WTC11 (cell line): ENCODE measurements at regions not wholly inside any gene's neighbourhood (a gene's known extent, or its start where the extent isn't known, plus 50 kb on each side); places are given as distances from the start of the nearest gene placed in this dataset.

ENCODE experiments used
- ATF1 ChIP-seq: sonication (generic); formaldehyde crosslinking; IDR thresholded peaks from 2 replicates; pipeline ENCODE4 v1.8.1; 2023; ENCODE audit warnings: mild to moderate bottlenecking, moderate library complexity, missing genetic modification reagents
- ATF3 ChIP-seq: sonication (generic); formaldehyde crosslinking; conservative IDR thresholded peaks from 2 replicates; pipeline ENCODE4 v1.8.1; 2022; ENCODE audit warnings: mild to moderate bottlenecking, missing genetic modification reagents
- CTCF ChIP-seq: fragments of 200-600 bp; IDR thresholded peaks from 2 replicates; pipeline ENCODE4 v1.8.0; 2022; ENCODE audit warnings: antibody characterized with exemption
- E2F1 ChIP-seq: sonication (generic); formaldehyde crosslinking; IDR thresholded peaks from 2 replicates; pipeline ENCODE4 v1.8.0; 2022; ENCODE audit warnings: mild to moderate bottlenecking, missing genetic modification reagents
- FOXP4 ChIP-seq: sonication (generic); formaldehyde crosslinking; IDR thresholded peaks from 2 replicates; pipeline ENCODE4 v1.8.0; 2022; ENCODE audit warnings: mild to moderate bottlenecking, missing genetic modification reagents
- GTF2I ChIP-seq: fragments of 250-450 bp; sonication (Bioruptor Pico); conservative IDR thresholded peaks from 2 replicates; pipeline ENCODE4 v1.4.0; 2021; ENCODE audit warnings: mild to moderate bottlenecking
- MAX ChIP-seq: sonication (generic); formaldehyde crosslinking; IDR thresholded peaks from 2 replicates; pipeline ENCODE4 v1.8.0; 2022; ENCODE audit warnings: mild to moderate bottlenecking, missing genetic modification reagents
- NR2C2 ChIP-seq: sonication (generic); formaldehyde crosslinking; IDR thresholded peaks from 2 replicates; pipeline ENCODE4 v1.8.0; 2022; ENCODE audit warnings: mild to moderate bottlenecking, missing genetic modification reagents
- SMAD3 ChIP-seq: sonication (generic); formaldehyde crosslinking; IDR thresholded peaks from 2 replicates; pipeline ENCODE4 v1.8.0; 2022; ENCODE audit warnings: missing genetic modification reagents, mild to moderate bottlenecking, borderline replicate concordance
- SMAD4 ChIP-seq: sonication (generic); formaldehyde crosslinking; IDR thresholded peaks from 2 replicates; pipeline ENCODE4 v1.8.0; 2022; ENCODE audit warnings: mild to moderate bottlenecking, missing genetic modification reagents
- USF1 ChIP-seq: sonication (generic); formaldehyde crosslinking; IDR thresholded peaks from 2 replicates; pipeline ENCODE4 v1.8.0; 2022; ENCODE audit warnings: mild to moderate bottlenecking, missing genetic modification reagents
- ZNF532 ChIP-seq: fragments of 250-450 bp; sonication (Bioruptor Pico); IDR thresholded peaks from 2 replicates; pipeline ENCODE4 v1.9.0; 2021; ENCODE audit warnings: mild to moderate bottlenecking, borderline replicate concordance
- TF ChIP-seq, protein P1 (sequence below): sonication (generic); formaldehyde crosslinking; IDR thresholded peaks from 2 replicates; pipeline ENCODE4 v1.8.1; 2023; ENCODE audit warnings: mild to moderate bottlenecking, missing genetic modification reagents
- TF ChIP-seq, protein P2 (sequence below): sonication (generic); formaldehyde crosslinking; IDR thresholded peaks from 2 replicates; pipeline ENCODE4 v1.8.1; 2023; ENCODE audit warnings: mild to moderate bottlenecking, missing genetic modification reagents, moderate library complexity

DNA sequence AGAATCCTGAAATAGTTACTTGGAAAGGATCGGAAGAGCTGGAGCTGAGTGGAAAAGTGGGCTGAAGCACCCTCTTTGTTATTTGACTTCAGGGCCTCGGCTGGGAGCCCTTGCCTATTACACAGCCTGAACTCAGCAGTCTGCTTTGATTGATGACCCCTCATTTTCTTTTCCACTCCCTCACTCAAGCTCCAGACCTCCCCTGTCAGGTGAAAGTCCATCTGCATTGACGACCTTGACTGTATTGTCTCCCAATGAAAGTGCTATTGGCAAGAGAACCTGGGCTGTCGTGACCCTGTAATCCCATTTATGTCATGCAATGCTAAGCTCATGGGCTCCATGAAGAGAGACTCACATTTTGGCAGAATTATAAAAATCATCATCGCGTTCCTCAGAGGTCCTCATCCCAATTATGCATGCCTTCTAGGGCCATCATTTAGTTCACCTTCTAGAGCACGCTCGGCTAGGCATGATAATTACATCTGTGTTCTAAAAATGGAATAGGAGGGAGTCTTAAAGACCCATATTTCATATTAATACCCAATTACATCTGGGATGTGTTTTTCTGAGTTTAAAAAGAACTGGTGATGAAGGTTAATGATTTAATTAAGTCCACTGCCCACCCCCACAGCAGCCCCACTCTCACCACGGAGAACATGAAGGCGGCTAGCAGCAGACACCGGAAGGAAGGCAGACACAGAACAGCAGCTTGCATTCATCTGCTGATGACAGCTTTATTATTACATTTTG lies 472.5 kb downstream of the PID1 start:
- no peak for TF ChIP-seq FOXP4 (CRISPR knock-in tag)
- no peak for TF ChIP-seq CTCF
- no peak for TF ChIP-seq ATF3 (CRISPR knock-in tag)
- TF ChIP-seq ATF1, result no peak
- no peak for TF ChIP-seq SMAD4
- TF ChIP-seq MAX (CRISPR knock-in tag), result no peak
- no peak for TF ChIP-seq NR2C2
- TF ChIP-seq GTF2I (CRISPR knock-in tag), result no peak
- TF ChIP-seq E2F1 (CRISPR knock-in tag), result no peak
- TF ChIP-seq, protein P1, sequence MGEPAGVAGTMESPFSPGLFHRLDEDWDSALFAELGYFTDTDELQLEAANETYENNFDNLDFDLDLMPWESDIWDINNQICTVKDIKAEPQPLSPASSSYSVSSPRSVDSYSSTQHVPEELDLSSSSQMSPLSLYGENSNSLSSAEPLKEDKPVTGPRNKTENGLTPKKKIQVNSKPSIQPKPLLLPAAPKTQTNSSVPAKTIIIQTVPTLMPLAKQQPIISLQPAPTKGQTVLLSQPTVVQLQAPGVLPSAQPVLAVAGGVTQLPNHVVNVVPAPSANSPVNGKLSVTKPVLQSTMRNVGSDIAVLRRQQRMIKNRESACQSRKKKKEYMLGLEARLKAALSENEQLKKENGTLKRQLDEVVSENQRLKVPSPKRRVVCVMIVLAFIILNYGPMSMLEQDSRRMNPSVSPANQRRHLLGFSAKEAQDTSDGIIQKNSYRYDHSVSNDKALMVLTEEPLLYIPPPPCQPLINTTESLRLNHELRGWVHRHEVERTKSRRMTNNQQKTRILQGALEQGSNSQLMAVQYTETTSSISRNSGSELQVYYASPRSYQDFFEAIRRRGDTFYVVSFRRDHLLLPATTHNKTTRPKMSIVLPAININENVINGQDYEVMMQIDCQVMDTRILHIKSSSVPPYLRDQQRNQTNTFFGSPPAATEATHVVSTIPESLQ, result no peak
- TF ChIP-seq USF1, result no peak
- TF ChIP-seq SMAD3 (CRISPR knock-in tag), result no peak
- TF ChIP-seq, protein P2, sequence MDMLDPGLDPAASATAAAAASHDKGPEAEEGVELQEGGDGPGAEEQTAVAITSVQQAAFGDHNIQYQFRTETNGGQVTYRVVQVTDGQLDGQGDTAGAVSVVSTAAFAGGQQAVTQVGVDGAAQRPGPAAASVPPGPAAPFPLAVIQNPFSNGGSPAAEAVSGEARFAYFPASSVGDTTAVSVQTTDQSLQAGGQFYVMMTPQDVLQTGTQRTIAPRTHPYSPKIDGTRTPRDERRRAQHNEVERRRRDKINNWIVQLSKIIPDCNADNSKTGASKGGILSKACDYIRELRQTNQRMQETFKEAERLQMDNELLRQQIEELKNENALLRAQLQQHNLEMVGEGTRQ (CRISPR knock-in tag), result no peak
- no peak for TF ChIP-seq ZNF532 (CRISPR knock-in tag)
